Psoas muscle (tissue), 7 donors: ENCODE measurements at regions not wholly inside any gene's neighbourhood (a gene's known extent, or its start where the extent isn't known, plus 50 kb on each side); places are given as distances from the start of the nearest gene placed in this dataset.

Source experiments
- ATAC-seq, 4 donors: fragments of 200-7000 bp; cut with Tn5 transposase; one replicate each; pipeline ENCODE4 v1.9.1; 2020; ENCODE audit warnings: moderate library complexity in 3 of 4, mild to moderate bottlenecking in 2 of 4
- DNase-seq, 2 donors: peaks; one replicate each; pipeline ENCODE4 v3.0.0-alpha.2; 2020
- H3K27ac ChIP-seq: fragments of 200-600 bp; one replicate; pipeline ENCODE4 v1.8.0; 2022
- H3K27me3 ChIP-seq, 3 donors: fragments of 200-600 bp in 1 of 3; one replicate each; pipeline versions ENCODE4 v1.6.1 to v1.8.0; 2013 to 2022; ENCODE audit warnings: low read length in 2 of 3, mild to moderate bottlenecking in 2 of 3, moderate library complexity in 1 of 3; ENCODE audit not compliant: insufficient read depth in 3 of 3
- H3K36me3 ChIP-seq, 2 donors: fragments of 200-600 bp in 1 of 2; one replicate each; pipeline versions ENCODE4 v1.6.1 to v1.8.0; 2013 to 2022; ENCODE audit warnings: low read depth in 1 of 2, mild to moderate bottlenecking in 1 of 2, moderate library complexity in 1 of 2; ENCODE audit not compliant: insufficient read depth in 1 of 2
- H3K4me1 ChIP-seq: fragments of 200-600 bp; one replicate; pipeline ENCODE4 v1.8.0; 2022
- H3K4me3 ChIP-seq: fragments of 200-600 bp; one replicate; pipeline ENCODE4 v1.8.0; 2022; ENCODE audit warnings: mild to moderate bottlenecking
- H3K9me3 ChIP-seq: fragments of 200-600 bp; one replicate; pipeline ENCODE4 v1.8.0; 2022
- CTCF ChIP-seq: fragments of 200-600 bp; IDR thresholded peaks from one replicate; pipeline ENCODE4 v1.8.0; 2022; ENCODE audit warnings: antibody characterized with exemption
- WGBS, 3 donors: extraction: QIAGEN DNeasy Blood & Tissue Kit; methylation state at CpG; one replicate each; pipeline versions ENCODE4 v1.1.6 to v1.1.7; 2013; 5-methylcytosine and 5-hydroxymethylcytosine counted together
- intact Hi-C, 2 donors: fragments of 100-400 bp; cut with DNase I; formaldehyde crosslinking; loops; one replicate each; pipeline versions ENCODE4 v1.11.0 to v1.14.2; 2022
- donor health status: healthy with polysubstance abuse.
- donor health status: DM: no; HTN: no; CAD: no; lungs with moderate emphysema.
- donor health status: Bipolar disorder and iron deficiency.
- donor health status: healthy.
- donor health status: DM: yes; HTN: yes; CAD: no.
- donor health status: DM: no; HTN: no; CAD: no.
- donor health status: DM: yes; HTN: yes; CAD: no.

DNA sequence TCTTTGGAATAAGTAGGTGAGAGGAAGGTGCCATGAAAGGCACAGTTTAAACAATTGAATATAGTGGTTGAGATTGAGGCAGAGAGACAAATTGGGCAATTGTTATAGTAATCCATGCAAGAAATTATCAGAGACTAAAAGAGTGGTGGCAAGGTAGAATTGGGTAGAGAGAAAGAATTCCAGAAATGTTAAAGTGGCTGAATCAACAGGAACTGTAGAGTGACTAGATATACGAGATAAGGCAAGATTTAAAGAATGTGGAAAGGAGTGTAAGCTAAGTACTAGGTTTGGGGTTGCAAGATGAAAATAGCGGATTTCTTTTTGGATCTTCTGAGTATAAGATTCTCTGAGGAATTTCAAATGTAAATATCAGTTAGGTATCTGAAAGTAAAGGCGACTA, 285.2 kb downstream of the DMRTA1 start:
- no peaks in the 10 kb centered on the region for H3K4me1 ChIP-seq
- no peak overlapping the region for H3K4me3 ChIP-seq
- ATAC-seq (no peak), DNase-seq (no peak)
- H3K9me3 ChIP-seq: no peaks in the 10 kb centered on the region
- H3K27me3 ChIP-seq: no peaks in the 10 kb centered on the region
- no peak for TF ChIP-seq CTCF
- intact Hi-C loops: no loop called here
- H3K36me3 ChIP-seq: no peaks in the 10 kb centered on the region
- H3K27ac ChIP-seq: no peak overlapping the region
- WGBS, 3 donors: 72 to 87% (median 83%) methylated on average over 3 of the region's 3 CpGs

GRCh38 chr9:22739712-22740111, 293.1 kb downstream of the DMRTA1 start:
- 64 to 72% (median 70%) methylated on average over 1 of the region's 1 CpG for WGBS, 3 donors
- Histone ChIP-seq H3K4me1 (no peaks in the 10 kb centered on the region), H3K27me3 (no peaks in the 10 kb centered on the region), H3K9me3 (no peaks in the 10 kb centered on the region), H3K36me3 (no peaks in the 10 kb centered on the region), H3K27ac (no peak overlapping the region), H3K4me3 (no peak overlapping the region)
- TF ChIP-seq CTCF: no peak
- intact Hi-C loops: no loop called here
- no peak for DNase-seq
- ATAC-seq: no peak

DNA sequence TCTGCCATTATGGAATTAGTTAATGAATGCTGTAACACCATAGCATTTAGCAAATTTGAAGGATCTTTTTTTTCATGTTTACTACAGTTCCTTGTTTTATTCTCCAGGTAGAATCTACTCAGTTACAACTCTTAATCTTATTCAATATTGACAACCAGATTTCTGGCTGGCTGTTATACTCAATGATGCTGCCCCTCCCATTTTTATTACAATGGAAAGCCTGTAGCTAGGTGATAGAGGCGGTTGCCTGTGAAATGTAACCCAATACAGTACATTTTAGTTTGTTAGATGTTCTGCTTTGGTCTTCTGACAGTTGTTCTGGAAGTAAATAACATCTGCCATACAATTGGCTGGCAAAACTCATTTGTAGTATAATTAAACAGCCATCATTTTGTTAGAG, 294.2 kb downstream of the DMRTA1 start:
- no peak for TF ChIP-seq CTCF
- no peaks in the 10 kb centered on the region for H3K36me3 ChIP-seq
- H3K4me1 ChIP-seq: no peaks in the 10 kb centered on the region
- intact Hi-C loops: no loop called here
- no peak for DNase-seq
- ATAC-seq: no peak
- H3K27ac ChIP-seq: no peak overlapping the region
- 38 to 58% (median 39%) methylated on average over 1 of the region's 1 CpG for WGBS, 3 donors
- H3K9me3 ChIP-seq: no peaks in the 10 kb centered on the region
- no peak overlapping the region for H3K4me3 ChIP-seq
- H3K27me3 ChIP-seq: no peaks in the 10 kb centered on the region

DNA sequence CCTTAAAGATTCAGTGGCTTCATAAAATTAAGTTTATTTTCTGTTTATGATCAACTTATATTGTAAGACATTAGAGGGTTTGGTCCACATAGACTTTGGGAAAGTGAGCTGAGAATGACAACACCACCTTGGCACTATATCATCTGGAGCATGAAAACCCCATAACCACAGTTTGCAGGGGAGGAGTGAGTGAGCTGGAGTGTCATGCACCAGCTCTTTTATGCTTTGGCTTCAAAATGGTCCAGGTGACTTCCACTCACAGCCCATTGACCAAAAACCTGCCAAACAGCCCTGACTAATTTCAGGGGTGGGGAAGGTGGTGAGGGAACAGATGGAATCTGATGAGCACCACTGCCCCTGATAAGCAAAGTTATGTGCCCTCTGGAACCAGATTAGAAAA, 295.8 kb downstream of the DMRTA1 start:
- no peaks in the 10 kb centered on the region for H3K36me3 ChIP-seq
- no peak overlapping the region for H3K27ac ChIP-seq
- no peak overlapping the region for H3K4me3 ChIP-seq
- ATAC-seq: no peak
- no peak for DNase-seq
- no peaks in the 10 kb centered on the region for H3K9me3 ChIP-seq
- H3K4me1 ChIP-seq: no peaks in the 10 kb centered on the region
- no peak for TF ChIP-seq CTCF
- intact Hi-C loops: no loop called here
- no peaks in the 10 kb centered on the region for H3K27me3 ChIP-seq

GRCh38 chr9:22773501-22774220, 327.0 kb downstream of the DMRTA1 start:
- TF ChIP-seq CTCF: no peak
- ATAC-seq (no peak), DNase-seq (no peak)
- H3K36me3 ChIP-seq: no peaks in the 10 kb centered on the region
- intact Hi-C loops: no loop called here
- no peaks in the 10 kb centered on the region for H3K4me1 ChIP-seq
- WGBS, 3 donors: 83 to 85% (median 84%) methylated on average over 3 of the region's 3 CpGs
- H3K27ac ChIP-seq: no peak overlapping the region
- H3K9me3 ChIP-seq: no peaks in the 10 kb centered on the region
- no peak overlapping the region for H3K4me3 ChIP-seq
- H3K27me3 ChIP-seq: no peaks in the 10 kb centered on the region
